HG03196 (cell line): ENCODE measurements at regions not wholly inside any gene's neighbourhood (a gene's known extent, or its start where the extent isn't known, plus 50 kb on each side); places are given as distances from the start of the nearest gene placed in this dataset.

ENCODE experiments used
- ATAC-seq: cut with Tn5 transposase; IDR thresholded peaks from one replicate; pipeline ENCODE4 v1.9.1; 2021; ENCODE audit not compliant: unreplicated experiment

GRCh38 chr9:86796666-86797065, 150.6 kb downstream of the GAS1 start:
- ATAC-seq, result no peak

DNA sequence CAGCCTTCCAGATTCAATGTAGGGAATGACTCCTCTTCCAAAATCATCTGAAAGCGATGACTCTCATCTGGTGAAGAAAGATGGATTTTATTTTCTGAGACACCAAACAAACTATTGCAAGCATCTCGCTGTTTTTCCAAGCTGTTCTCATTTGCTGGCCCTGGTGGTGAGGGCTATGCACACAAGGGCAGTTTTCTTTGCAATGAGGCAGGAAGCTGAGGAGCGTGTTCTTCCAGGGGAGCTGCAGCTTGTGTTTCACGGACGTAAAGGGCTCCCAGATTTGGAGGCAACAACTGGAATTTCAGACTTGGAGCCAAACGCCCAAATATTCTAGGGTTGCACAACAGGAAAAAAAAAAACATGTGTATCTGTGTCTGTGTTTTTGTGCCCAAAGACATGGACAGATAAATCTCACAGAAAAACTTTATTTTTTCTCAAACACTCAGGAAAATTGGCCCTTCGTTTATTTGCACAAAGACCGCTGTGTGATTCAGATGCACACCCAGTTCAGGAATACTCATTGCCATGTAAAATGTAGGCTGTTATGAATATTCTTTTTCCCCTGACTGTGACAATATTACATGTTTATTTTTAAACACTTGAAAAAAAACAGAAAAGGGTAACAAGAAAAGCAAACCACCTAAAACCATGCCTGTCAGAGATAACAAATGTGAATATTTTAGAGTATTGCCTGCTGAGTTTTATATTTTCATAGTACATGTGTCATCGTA, 151.3 kb downstream of the GAS1 start:
- ATAC-seq, result no peak

GRCh38 chr9:86795047-86795442, 152.3 kb downstream of the GAS1 start:
- ATAC-seq, result no peak

GRCh38 chr9:86794391-86795046, 152.8 kb downstream of the GAS1 start:
- ATAC-seq, result no peak

DNA sequence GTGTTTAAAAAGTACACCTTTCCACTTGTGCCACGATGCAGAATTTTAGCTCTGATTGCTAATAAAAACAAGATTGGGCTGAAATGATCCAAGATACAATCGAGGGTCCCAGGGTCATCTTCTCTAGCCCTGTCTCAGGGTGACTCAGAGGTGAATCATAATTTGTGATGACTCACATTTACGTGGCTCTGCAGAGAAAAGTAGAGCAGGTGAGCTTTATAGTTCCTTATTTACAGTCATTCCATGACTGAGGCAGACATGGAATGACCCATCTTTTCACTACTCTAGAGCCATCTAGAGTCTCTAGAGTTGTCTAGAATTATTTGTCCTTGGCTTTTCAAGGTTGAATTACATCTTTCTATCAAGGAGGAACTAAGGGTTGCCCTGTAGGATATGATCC, 155.2 kb downstream of the GAS1 start:
- no peak for ATAC-seq

DNA sequence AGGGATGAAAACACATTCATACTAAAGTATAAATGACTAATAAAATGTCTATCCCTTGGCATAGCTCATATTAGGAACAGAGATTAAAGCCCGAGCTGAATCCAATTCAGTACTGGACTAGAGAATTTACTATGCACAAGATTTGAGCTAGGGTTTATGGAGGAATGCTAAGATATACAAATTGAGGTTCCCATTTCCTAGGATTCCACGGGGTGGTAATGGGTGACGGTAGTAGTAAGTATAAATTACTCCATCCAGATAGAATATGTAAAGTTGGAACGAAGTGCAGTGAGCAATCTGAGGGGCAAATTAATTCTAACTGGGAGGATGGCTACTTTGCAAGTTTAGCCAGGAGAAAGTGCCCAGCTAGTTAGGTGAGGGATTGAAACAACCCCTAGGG, 156.5 kb downstream of the GAS1 start:
- no peak for ATAC-seq

DNA sequence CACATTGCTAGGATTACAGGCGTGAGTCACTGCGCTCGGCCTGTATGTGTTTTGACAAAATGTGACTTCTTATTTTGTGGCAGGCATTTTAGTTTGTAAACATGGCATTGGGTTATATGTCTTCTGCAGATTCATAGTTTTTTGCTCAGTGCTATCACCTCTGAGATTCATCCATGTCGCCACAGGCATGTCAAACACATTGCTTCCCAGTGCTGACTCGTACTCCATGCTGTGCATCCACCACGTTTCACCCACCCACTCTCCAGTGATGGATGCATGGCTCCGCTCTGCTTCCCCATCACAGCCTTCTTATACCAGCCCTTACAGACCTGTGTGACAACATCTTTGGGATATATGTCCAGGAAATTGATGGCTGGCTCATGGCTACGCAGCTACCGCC, 158.8 kb downstream of the GAS1 start:
- no peak for ATAC-seq

GRCh38 chr9:86783884-86784283, 163.4 kb downstream of the GAS1 start:
- no peak for ATAC-seq

DNA sequence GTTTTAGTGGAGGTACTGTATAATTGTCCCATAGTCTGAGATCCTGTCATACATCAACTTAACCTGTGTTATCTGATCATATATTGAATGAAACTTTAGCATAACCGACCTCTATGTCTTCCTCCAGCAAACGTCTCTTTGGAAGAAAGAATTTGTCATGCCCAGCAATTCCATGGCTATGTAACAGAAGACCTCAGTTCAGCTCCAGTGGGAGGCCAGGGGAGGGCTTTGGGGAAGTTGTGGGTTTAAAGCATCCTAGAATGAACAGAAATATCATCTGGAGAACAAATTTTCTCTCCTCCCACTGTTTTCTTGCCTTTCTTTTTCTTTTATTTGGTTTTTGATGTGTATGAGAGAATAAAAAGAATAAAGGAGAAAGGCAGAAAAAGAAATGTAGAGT, 164.5 kb downstream of the GAS1 start:
- ATAC-seq, result no peak

DNA sequence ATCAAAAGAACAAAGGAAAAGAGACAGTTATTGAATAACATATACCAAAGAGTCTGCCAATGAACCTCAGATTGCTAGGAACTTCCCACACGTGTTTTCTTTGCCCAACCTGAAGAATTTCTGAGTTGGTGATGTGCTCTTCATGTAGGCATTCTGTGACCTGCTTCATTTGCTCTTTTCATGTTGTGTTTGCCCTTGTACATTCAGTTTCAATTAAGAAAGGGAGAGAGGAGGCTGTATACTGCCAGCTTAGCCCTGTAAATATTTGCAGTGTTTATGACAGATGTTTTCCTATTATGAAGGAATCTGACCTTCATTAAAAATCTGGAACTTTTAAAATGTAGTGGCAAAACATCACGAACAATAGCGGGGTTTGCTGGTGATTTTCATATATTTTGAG, 168.5 kb downstream of the GAS1 start:
- no peak for ATAC-seq

DNA sequence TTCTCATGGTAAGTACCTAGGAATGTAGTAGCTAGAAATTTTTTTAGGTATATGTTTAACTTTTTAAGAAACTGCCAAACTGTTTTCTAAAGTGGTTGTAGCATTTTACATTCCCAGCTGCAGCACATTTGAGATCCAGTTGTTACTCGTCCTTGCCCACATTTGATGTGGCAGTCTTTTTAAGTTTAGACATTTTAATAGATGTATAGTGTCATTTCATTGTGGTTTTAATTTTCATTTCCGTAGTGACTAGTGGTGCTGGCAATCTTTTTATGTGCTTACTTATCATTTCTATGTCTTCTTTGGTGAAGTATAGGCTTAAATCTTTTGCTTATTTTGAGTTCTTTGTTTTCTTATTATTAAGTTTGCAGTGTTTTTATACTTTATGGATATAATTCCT, 171.6 kb downstream of the GAS1 start:
- no peak for ATAC-seq

DNA sequence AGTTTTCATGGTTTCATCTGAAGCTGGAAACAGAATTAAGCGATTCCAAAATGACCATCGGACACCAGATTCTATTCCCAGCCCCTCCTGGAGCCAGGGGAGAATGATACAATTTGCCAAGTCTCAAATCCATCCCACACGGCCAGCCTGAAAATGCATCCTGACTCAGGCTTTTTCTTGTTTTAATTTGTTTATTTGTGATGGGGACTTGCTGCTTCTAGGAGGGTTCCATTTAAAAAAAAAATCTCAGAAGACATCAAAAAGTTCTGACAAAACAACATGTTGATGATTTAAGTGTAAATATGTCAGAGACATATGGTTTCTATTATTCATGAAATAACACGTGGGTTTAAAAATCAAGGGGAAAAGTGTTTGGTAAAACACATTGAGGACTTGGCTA, 173.2 kb downstream of the GAS1 start:
- ATAC-seq, result no peak

DNA sequence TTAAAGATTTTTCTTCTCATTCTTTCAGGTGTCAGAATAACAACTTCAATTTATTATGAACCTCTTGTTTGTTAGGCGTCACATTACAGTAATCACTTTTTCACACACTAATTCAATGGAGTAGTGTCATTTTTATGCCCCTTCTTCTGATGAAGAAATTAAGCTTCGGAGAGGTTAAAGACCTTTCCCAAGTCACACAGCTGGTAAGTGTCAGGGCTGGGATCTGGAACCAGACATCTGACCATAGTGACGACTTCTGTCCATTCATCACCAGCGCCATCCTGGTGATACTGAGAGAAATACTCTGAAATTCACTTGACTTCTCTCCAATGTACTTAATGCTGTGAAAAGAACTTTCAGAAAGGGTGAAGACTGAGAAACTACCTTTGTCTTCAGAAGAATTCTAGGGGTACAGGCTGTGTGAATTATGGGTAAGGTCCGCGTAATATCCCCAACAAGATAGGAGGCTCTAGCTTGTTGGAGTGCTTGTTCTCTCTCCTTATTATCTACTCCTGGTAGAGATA, 173.8 kb downstream of the GAS1 start:
- no peak for ATAC-seq

DNA sequence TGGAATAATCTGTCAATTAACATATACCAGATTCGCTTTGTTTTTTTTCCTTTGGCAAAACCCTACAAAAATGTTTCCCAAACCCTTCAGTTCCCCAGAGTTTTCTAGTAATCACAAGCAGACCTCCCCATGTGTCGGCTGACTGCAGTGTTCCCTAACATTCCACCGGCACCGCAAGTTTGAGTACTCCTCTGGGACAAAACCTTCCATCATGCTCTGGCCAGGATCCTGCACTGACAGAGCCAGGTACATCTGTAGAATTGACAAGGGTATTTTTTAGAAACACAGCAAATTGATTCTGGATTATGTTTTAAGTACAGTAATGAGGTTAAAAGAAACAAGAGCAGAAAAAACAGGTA, 174.7 kb downstream of the GAS1 start:
- ATAC-seq, result no peak

DNA sequence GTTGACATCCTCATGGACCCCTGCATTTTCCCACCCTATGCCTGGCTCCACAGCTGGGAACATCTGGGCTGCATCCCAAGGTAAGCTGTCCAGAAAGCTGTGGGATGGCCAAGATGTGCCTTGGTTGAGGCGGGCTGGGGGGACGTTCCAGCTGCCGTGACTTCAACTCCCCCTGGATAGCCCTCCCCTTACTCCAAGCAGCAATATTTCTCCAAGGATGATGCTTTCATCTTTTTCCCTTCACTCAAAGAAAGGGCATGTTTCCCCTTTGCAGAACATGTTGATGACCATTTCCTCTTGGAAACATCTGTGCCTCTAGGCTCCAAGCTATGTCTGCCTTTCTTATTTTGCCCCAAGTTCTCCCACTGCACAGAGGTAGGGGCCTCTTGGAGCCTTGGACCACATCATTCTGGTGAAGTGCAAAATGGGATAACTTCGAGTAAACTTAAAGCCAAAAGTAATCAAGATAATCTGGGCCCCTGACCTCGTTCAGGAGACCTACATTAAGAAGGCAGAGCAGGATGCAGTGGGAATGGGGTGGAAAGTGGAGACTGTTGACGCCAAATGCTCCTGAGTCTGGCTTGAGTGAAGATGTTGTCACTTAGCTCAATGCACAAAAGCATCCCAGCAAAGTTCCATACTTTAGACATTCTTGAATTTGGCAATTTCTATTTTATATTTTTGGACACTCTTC, 175.2 kb downstream of the GAS1 start:
- no peak for ATAC-seq

DNA sequence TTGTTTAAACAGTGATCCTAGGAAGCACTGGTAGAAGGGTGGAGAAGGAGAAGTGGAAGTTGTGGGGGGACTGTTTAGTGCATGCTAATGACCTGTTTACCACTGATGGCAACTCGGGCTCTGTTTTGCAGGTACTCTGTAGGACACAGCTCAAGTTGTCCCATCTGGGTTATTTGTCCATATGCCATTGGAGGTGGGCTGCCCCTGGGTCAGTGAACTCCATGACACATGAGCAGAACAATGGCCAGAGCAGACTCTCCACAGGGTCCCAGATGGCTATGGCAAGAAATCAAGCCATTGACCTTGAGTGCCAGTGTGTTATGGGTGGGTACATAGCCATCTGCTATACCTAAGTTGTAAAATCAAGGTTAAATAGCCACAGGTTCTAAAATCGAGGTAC, 175.9 kb downstream of the GAS1 start:
- ATAC-seq, result no peak

- no peak for ATAC-seq
Observed at GRCh38 chr9:86768709-86769108, 178.6 kb downstream of the GAS1 start.

DNA sequence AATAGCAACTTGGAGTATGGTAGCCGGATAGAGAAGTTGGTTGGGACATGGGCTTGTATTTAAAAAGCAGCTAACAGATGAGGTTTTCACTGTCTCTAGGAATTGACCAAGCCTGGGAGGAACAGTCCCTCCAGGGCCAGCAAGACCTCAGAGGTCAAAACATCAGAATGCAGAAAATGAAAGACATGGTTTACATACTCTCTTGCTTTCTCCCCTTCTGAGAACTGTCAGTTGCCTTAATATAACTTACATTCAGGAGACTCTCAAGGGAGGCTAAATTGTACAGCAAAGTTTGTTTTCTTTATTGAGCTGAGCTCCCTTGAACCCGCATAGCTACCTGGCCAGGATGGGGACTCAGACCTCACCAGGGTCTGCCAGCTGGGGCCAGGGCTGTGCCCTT, 179.3 kb downstream of the GAS1 start:
- ATAC-seq, result no peak

DNA sequence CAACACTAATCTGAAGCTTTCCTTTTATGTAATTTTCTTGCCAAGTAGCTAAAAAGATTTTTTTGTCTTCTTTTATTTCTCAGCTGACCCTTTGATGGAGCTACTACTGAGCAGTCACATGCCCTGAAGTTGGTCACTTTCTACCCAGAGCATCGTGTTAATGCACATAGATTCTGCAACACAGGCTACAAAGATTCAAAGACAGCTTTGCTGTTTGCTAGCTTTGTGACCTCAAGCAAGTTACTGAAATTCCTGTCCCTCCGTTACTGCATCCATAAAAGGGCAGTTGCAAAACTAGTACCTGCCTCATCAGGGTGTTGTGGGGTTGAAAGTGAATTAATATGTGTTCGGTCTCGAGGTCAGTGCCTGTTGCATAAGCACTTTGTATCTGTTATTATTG, 179.9 kb downstream of the GAS1 start:
- no peak for ATAC-seq

GRCh38 chr9:86766912-86767311, 180.4 kb downstream of the GAS1 start:
- no peak for ATAC-seq

DNA sequence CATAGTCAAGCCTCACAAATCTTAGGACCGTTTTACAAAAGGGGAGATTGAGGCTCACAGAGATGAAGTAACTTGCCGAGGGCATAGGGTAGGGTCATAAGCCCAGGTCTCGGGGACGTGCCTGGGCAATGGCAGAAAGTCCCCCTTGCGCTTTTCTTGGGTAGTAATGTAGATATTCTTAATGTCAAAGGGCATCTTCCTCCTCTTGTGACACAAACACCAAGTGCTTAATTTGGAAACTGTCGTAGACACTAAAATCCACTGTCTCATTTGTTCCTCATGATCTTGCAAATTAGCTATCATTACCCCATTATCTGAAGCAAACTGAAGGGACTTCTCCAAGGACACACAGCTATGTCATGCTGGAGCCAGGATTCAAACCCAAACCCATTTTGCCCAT, 180.8 kb downstream of the GAS1 start:
- no peak for ATAC-seq

DNA sequence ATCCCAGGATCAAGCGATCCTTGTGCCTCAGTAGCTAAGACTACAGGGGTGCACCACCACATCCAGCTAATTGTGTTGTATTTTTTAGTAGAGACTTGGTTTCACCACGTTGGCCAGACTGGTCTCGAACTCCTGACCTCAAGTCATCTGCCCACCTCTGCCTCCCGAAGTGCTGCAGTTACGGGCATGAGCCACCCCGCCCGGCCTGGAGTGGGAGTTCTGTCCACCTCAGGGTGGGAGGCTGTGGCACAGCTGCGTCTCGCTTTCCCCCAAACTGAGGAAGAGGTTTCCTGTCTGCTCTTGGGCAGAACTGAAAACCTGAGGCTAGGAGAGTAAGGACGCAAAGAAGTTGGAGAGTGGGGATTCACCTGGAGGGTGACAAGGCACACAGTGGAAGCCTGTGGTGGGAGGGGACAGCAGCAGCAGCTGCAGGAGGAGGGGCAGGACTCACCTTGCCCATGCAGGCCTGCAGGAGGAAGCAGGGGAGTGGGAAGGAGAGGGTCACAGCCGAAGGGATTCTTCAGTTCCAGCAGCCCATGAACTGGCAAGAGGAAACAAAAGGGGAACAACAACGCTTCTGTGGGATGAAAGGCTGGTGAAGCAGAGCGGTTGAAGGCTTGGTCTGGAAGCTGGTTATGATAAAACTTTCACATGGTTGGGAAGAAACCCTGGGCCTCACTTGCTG, 181.4 kb downstream of the GAS1 start:
- no peak for ATAC-seq
